Cardiac fibroblast (primary cell): ENCODE measurements at regions not wholly inside any gene's neighbourhood (a gene's known extent, or its start where the extent isn't known, plus 50 kb on each side); places are given as distances from the start of the nearest gene placed in this dataset.
"Not testable (repeated sequence)": the region's sequence is repeated elsewhere in the genome, so short reads cannot be mapped to it uniquely, and the experiment has no call there.

Experiments used
- DNase-seq, 2 donors: peaks; one replicate each; pipeline versions ENCODE4 v3.0.0 to v3.0.0-alpha.2; 2010; ENCODE audit warnings: low read depth in 2 of 2
- H3K4me3 ChIP-seq, 2 donors: replicated peaks in 1 of 2; 1 replicate in 1 of 2; 2 replicates in 1 of 2; pipeline ENCODE4 v1.5.1; 2011; ENCODE audit warnings: low read depth in 2 of 2, low read length in 2 of 2, mild to moderate bottlenecking in 2 of 2, moderate library complexity in 1 of 2
- TF ChIP-seq, protein P1 (sequence below): IDR thresholded peaks from one replicate; pipeline ENCODE4 v1.5.1; 2011; ENCODE audit warnings: low read depth, mild to moderate bottlenecking, low read length, inconsistent platforms

DNA sequence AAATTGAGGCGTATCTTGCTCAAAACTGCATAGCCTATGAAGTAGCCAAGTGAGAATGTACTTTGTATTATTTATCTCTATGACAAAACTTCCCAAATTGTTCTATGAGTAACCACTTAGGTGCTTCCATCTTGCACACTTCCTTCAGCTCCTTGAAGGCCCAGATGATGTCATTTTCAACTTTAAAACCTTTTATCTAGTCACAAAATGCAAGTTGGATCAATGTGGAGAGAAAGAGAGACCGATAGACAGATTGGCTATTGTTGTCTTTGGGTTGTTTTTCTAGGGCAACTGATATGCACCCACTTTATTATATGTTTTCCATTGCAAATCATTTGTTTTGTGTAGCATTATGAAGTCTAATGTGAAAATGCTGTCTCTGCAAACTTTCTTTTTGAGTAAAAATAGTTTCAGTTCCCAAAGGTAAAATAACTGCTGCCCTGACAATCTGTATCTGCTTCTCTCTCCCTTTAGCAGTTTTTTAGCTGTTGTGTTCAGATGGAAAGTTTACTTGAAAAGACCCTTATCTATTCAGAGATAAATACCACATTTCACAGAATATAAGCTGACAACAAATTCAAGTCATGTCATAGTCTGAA lies 73.7 kb upstream of the CITED2 start:
- DNase-seq = peak in 1 of 2 donors; percentile 70
- H3K4me3 ChIP-seq = no peak overlapping the region
- TF ChIP-seq, protein P1, sequence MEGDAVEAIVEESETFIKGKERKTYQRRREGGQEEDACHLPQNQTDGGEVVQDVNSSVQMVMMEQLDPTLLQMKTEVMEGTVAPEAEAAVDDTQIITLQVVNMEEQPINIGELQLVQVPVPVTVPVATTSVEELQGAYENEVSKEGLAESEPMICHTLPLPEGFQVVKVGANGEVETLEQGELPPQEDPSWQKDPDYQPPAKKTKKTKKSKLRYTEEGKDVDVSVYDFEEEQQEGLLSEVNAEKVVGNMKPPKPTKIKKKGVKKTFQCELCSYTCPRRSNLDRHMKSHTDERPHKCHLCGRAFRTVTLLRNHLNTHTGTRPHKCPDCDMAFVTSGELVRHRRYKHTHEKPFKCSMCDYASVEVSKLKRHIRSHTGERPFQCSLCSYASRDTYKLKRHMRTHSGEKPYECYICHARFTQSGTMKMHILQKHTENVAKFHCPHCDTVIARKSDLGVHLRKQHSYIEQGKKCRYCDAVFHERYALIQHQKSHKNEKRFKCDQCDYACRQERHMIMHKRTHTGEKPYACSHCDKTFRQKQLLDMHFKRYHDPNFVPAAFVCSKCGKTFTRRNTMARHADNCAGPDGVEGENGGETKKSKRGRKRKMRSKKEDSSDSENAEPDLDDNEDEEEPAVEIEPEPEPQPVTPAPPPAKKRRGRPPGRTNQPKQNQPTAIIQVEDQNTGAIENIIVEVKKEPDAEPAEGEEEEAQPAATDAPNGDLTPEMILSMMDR = no peak

DNA sequence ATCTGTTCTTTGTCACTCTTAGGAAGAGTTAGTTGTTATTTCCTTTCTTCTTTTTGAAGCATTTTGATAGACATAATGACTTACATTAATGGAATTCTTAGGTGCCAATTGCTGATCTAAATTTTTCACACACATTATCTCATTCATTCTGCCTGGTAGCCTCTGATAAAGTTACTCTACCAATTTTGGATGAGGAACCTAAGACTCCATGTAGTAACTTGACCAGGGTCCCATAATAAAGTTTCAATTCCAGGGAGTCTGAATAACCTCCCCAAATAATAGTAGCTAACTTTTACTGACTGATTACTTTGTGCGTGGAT lies 73.2 kb upstream of the CITED2 start:
- no peak overlapping the region for H3K4me3 ChIP-seq
- TF ChIP-seq, protein P1 = no peak
- DNase-seq = no peak

GRCh38 chr6:139446768-139447655 lies 72.6 kb upstream of the CITED2 start:
- TF ChIP-seq, protein P1 = no peak
- no peak overlapping the region for H3K4me3 ChIP-seq
- no peak for DNase-seq

- TF ChIP-seq, protein P1 = no peak
- DNase-seq = no peak
- H3K4me3 ChIP-seq = no peak overlapping the region
Measured at GRCh38 chr6:139446138-139446715, 71.8 kb upstream of the CITED2 start.

- not testable (repeated sequence) for H3K4me3 ChIP-seq, DNase-seq
Measured at GRCh38 chr6:139444273-139444787, 69.9 kb upstream of the CITED2 start.

GRCh38 chr6:139443231-139444112 lies 69.0 kb upstream of the CITED2 start:
- no peak overlapping the region for H3K4me3 ChIP-seq
- DNase-seq = peak in 1 of 2 donors; percentile 18
- TF ChIP-seq, protein P1 = no peak
